Parathyroid adenoma (tissue), 2 donors: ENCODE measurements at regions not wholly inside any gene's neighbourhood (a gene's known extent, or its start where the extent isn't known, plus 50 kb on each side); places are given as distances from the start of the nearest gene placed in this dataset.

Experiments used
- H2AFZ ChIP-seq: fragments of 300-600 bp; sonication (generic); one replicate; pipeline ENCODE4 v1.7.0; 2017; ENCODE audit warnings: antibody characterized with exemption, mild to moderate bottlenecking
- H3K27ac ChIP-seq: fragments of 300-600 bp; sonication (generic); one replicate; pipeline ENCODE4 v1.7.0; 2017
- H3K27me3 ChIP-seq: fragments of 300-600 bp; sonication (generic); one replicate; pipeline ENCODE4 v1.7.0; 2017; ENCODE audit warnings: low read length; ENCODE audit not compliant: control insufficient read depth, insufficient read depth
- H3K36me3 ChIP-seq: fragments of 300-600 bp; sonication (generic); one replicate; pipeline ENCODE4 v1.7.0; 2017; ENCODE audit warnings: low read length; ENCODE audit not compliant: control insufficient read depth, insufficient read depth
- H3K4me1 ChIP-seq: fragments of 300-600 bp; sonication (generic); one replicate; pipeline ENCODE4 v1.7.0; 2017; ENCODE audit warnings: control low read depth
- H3K4me2 ChIP-seq: fragments of 300-600 bp; sonication (generic); one replicate; pipeline ENCODE4 v1.7.0; 2017; ENCODE audit warnings: low read length
- H3K4me3 ChIP-seq: fragments of 300-600 bp; sonication (generic); one replicate; pipeline ENCODE4 v1.7.0; 2017; ENCODE audit warnings: low read depth, low read length
- H3K79me2 ChIP-seq: fragments of 300-600 bp; sonication (generic); one replicate; pipeline ENCODE4 v1.7.0; 2017; ENCODE audit warnings: control low read depth
- H3K9ac ChIP-seq: fragments of 300-600 bp; sonication (generic); one replicate; pipeline ENCODE4 v1.7.0; 2017; ENCODE audit warnings: mild to moderate bottlenecking
- H3K9me3 ChIP-seq: fragments of 300-600 bp; sonication (generic); one replicate; pipeline ENCODE4 v1.7.0; 2017; ENCODE audit warnings: low read length; ENCODE audit not compliant: control insufficient read depth
- TF ChIP-seq, protein P1 (sequence below): fragments of 300-600 bp; sonication (generic); IDR thresholded peaks from one replicate; pipeline ENCODE4 v1.7.0; 2017; ENCODE audit warnings: antibody characterized with exemption, mild to moderate bottlenecking
- donor health status: primary hyperparathyroidism.

DNA sequence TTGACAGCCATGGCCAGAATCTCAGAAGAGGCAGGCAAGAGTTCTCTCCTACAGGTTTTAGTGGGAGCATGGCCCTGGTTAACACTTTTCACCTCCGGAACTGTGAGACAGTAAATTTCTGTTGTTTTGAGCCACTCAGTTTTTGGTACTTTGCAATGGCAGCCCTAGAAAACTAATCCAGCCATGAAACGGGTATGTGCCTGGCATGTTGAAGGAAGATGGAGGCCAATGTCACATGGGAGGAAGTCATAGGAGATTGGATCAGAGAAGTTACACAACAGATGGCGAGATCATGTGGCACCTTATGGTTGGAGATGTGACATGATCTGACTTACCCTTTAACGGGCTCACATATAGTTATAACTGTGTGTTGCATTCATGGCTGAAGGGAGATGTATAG is 63.2 kb upstream of the EED start:
- no peaks in the 10 kb centered on the region for H3K9me3 ChIP-seq
- TF ChIP-seq, protein P1, sequence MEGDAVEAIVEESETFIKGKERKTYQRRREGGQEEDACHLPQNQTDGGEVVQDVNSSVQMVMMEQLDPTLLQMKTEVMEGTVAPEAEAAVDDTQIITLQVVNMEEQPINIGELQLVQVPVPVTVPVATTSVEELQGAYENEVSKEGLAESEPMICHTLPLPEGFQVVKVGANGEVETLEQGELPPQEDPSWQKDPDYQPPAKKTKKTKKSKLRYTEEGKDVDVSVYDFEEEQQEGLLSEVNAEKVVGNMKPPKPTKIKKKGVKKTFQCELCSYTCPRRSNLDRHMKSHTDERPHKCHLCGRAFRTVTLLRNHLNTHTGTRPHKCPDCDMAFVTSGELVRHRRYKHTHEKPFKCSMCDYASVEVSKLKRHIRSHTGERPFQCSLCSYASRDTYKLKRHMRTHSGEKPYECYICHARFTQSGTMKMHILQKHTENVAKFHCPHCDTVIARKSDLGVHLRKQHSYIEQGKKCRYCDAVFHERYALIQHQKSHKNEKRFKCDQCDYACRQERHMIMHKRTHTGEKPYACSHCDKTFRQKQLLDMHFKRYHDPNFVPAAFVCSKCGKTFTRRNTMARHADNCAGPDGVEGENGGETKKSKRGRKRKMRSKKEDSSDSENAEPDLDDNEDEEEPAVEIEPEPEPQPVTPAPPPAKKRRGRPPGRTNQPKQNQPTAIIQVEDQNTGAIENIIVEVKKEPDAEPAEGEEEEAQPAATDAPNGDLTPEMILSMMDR: no peak
- H3K4me1 ChIP-seq: peaks cover 20% of the 10 kb centered on the region

DNA sequence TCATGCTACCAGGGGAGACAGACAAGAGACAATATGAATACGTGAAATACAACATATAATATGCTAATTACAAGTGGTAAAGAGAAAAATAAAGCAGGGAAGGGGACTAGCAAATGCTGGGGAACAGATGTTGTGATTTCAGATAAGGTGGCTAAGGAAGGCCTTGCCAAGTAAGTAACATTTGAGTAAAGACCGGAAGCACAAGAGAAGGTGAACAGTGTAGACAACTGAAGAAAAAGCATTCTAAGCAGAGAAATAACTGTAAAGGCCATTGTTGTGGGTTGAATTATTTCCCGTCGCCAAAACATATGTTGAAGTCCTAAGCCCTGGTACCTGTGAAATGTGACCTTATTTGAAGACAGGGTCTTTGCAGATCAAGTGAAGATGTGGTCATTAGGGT is 63.7 kb upstream of the EED start:
- Histone ChIP-seq H3K4me2 (no peak overlapping the region), H2AFZ (no peak overlapping the region), H3K36me3 (no peaks in the 10 kb centered on the region), H3K27me3 (no peaks in the 10 kb centered on the region), H3K9me3 (no peaks in the 10 kb centered on the region), H3K27ac (no peak overlapping the region), H3K4me3 (no peak overlapping the region), H3K9ac (no peak overlapping the region), H3K4me1 (peaks cover 23% of the 10 kb centered on the region), H3K79me2 (no peaks in the 10 kb centered on the region)
- TF ChIP-seq, protein P1: no peak

More for the DNA sequence above, 63.2 kb upstream of the EED start:
- Histone ChIP-seq H3K79me2 (no peaks in the 10 kb centered on the region), H3K36me3 (no peaks in the 10 kb centered on the region), H3K4me2 (no peak overlapping the region), H2AFZ (no peak overlapping the region), H3K4me3 (no peak overlapping the region), H3K9ac (no peak overlapping the region), H3K27me3 (no peaks in the 10 kb centered on the region), H3K27ac (no peak overlapping the region)

DNA sequence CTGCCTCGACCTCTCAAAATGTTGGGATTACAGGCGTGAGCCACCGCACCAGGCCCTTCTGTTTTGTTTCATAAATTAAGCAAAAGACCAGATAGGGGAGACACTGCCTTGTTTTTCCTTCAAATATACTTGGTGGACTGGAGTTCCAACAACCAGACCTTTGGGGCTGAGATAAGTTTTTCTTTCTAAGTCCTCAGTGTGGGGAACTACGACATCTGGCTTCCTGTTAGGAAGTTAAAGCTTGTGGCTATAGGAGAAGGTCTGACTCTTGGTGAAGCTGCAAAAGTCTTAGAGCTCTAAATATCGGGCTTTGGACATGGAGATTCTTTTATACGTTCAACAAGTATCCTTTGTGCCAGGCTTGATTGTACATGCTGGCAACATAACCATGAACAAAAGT is 64.1 kb upstream of the EED start:
- Histone ChIP-seq H2AFZ (no peak overlapping the region), H3K79me2 (no peaks in the 10 kb centered on the region), H3K4me1 (peaks cover 27% of the 10 kb centered on the region), H3K9ac (no peak overlapping the region), H3K27me3 (no peaks in the 10 kb centered on the region), H3K27ac (no peak overlapping the region), H3K36me3 (no peaks in the 10 kb centered on the region), H3K9me3 (no peaks in the 10 kb centered on the region), H3K4me2 (no peak overlapping the region), H3K4me3 (no peak overlapping the region)
- TF ChIP-seq, protein P1: no peak

DNA sequence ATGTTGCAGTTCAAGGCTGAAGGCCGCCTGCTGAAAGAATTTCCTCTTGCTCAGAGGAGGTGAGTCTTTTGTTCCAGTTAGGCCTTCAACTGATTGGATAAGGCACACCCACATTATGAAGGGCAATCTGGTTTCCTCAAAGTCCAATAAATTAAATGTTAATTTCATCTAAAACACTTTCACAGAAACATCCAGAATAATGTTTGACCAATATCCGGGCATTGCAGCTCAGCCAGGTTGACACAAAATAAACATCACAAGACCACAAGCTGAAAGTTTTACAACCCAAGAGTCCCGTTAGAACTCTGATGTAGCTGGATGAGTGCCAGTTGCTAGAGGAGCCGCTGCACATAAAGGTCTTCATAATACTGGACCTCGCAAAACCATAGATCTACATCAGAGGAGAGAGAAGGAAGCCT is 64.9 kb upstream of the EED start:
- no peak overlapping the region for H3K4me3 ChIP-seq
- TF ChIP-seq, protein P1: no peak
- H3K27ac ChIP-seq: no peak overlapping the region
- H3K27me3 ChIP-seq: no peaks in the 10 kb centered on the region
- H3K79me2 ChIP-seq: no peaks in the 10 kb centered on the region
- no peak overlapping the region for H3K9ac ChIP-seq
- no peaks in the 10 kb centered on the region for H3K9me3 ChIP-seq
- no peak overlapping the region for H3K4me2 ChIP-seq
- H3K4me1 ChIP-seq: peaks cover 30% of the 10 kb centered on the region
- no peaks in the 10 kb centered on the region for H3K36me3 ChIP-seq
- no peak overlapping the region for H2AFZ ChIP-seq

DNA sequence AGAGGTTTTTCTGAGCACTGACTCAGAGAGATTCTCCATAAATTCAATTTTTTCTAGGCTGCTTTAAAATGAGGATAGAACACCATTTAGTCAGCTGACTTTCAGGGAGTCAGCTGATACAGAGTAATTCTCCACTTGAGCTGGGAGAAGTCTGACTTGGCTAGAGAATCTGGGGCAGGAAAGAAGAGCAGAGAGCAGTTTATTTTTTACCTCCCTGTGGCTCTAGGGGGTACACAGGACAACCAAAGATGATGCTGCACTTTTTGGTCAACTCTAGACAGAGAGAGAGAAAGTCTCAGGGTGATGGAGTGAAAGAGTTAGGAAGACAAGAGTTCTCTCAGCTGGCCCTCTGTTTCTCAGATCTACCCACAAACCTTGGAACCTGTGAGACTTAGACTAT is 67.3 kb upstream of the EED start:
- H3K27me3 ChIP-seq: no peaks in the 10 kb centered on the region
- no peaks in the 10 kb centered on the region for H3K36me3 ChIP-seq
- no peak overlapping the region for H3K9ac ChIP-seq
- H3K79me2 ChIP-seq: no peaks in the 10 kb centered on the region
- no peak overlapping the region for H3K4me2 ChIP-seq
- peak overlapping the region; percentile 47 for H3K27ac ChIP-seq
- no peak overlapping the region for H3K4me3 ChIP-seq
- no peaks in the 10 kb centered on the region for H3K9me3 ChIP-seq
- peaks cover 36% of the 10 kb centered on the region for H3K4me1 ChIP-seq
- H2AFZ ChIP-seq: peak overlapping the region; percentile 58
- TF ChIP-seq, protein P1: no peak
